ENCODE measurements at regions not wholly inside any gene's neighbourhood (a gene's known extent, or its start where the extent isn't known, plus 50 kb on each side); places are given as distances from the start of the nearest gene placed in this dataset.

DNA sequence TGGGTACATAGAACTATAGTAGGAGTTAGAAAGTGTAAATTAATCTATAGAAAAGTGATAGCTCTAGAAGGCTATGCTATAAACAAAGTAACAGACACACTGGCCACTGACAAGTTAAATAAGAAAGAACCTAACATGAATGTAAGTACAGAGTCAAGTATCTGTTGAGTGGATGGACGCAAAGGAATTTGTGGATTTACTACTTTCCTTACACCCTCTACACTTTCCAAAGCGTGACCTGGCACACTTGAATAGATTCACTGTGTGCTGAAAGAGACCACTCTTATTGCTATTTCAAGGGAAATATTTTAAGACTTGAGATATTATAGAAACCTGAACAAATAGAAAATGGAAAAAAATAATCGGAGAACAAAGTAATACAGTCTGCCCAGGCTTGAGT lies 142.8 kb upstream of the SAMSN1 start:
- DNase-seq: no peak
- Mint-ChIP-seq H3K4me3 (no peak overlapping the region), H3K36me3 (ENCODE audit: insufficient read depth in 2 of 2) (peaks cover 0 to 10% of the 10 kb centered on the region in 2 donors), H3K4me1 (ENCODE audit: low read depth) (peaks cover 51% of the 10 kb centered on the region), H3K27me3 (ENCODE audit: low read depth) (no peaks in the 10 kb centered on the region), H3K27ac (peak overlapping the region; percentile 54), H3K9me3 (peaks cover 9 to 10% of the 10 kb centered on the region in 2 donors)
- ATAC-seq (replicated peaks in 1 of 2): no peak

- Mint-ChIP-seq H3K27ac (no peak overlapping the region), H3K4me3 (no peak overlapping the region), H3K27me3 (ENCODE audit: low read depth) (no peaks in the 10 kb centered on the region)
Observed at GRCh38 chr21:14688412-14688811, 142.3 kb upstream of the SAMSN1 start.

DNA sequence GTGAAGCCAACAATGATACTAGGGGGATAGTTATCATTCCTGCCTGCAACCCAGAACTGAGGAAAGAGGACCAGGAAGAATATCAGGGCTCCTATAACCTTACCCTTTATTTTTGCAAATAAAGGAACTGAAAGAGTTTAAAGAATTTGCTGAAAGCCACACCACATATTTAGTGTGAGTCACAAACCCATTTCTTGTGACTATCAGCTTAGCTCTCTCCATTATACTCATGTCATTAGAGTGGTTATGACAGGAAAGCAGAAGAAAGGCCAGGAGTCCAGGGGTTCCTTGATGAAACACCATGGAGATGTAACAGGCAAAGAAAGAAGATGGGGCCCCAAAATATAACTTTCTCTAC lies 141.1 kb upstream of the SAMSN1 start:
- Mint-ChIP-seq H3K27ac (no peak overlapping the region), H3K27me3 (ENCODE audit: low read depth) (no peaks in the 10 kb centered on the region), H3K4me3 (peak overlapping the region; percentile 13 to 71), H3K4me1 (ENCODE audit: low read depth) (peaks cover 51% of the 10 kb centered on the region), H3K36me3 (ENCODE audit: insufficient read depth in 2 of 2) (peaks cover 0 to 10% of the 10 kb centered on the region in 2 donors), H3K9me3 (peaks cover 9 to 10% of the 10 kb centered on the region in 2 donors)
- peak; percentile 69 to 82 for ATAC-seq (replicated peaks in 1 of 2)
- DNase-seq: no peak

More at GRCh38 chr21:14688412-14688811, 142.3 kb upstream of the SAMSN1 start:
- peak in 1 of 2 donors; percentile 24 for ATAC-seq (replicated peaks in 1 of 2)
- Mint-ChIP-seq H3K4me1 (ENCODE audit: low read depth) (peaks cover 51% of the 10 kb centered on the region), H3K9me3 (peaks cover 9 to 10% of the 10 kb centered on the region in 2 donors), H3K36me3 (ENCODE audit: insufficient read depth in 2 of 2) (peaks cover 0 to 10% of the 10 kb centered on the region in 2 donors)
- DNase-seq: no peak

DNA sequence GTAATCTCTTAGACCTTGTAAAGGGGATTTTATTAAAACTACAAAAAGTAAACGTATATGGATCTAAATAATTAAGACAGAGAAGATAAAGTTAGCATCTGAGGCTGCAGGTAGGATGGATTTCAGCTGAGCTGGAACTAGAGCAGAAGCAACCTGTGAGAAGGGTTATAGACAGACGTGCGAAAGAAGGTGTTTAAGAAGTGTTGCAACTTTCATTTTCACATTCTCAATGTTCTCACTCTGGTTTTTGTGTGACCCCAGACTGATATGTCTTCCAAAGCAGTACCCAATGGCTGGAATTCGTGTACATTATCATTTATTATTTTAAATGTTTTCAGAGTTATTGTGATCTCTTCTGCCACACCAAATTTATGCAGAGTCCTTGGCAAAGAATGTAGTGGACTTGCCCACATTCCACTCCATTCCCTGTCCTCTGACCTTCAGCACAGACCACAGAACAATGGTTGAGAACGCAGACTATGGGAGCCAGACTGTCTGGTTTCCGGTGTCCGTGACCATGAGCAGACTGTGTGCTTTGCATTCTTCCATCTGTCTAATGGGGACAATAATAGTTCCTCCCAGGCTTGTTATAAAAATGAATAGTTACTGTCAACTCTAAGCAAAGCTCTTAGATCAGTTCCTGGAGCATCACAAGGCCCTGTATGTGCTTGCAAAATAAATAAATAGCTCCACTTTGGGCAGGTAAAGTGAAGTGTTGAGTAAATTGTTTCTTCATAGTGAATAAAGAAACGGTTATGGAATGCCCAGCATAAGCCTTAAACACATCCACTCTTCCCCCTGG lies 140.6 kb upstream of the SAMSN1 start:
- peaks cover 0 to 10% of the 10 kb centered on the region in 2 donors for H3K36me3 Mint-ChIP-seq (ENCODE audit: insufficient read depth in 2 of 2)
- no peaks in the 10 kb centered on the region for H3K27me3 Mint-ChIP-seq (ENCODE audit: low read depth)
- DNase-seq (no peak), ATAC-seq (replicated peaks in 1 of 2) (peak in 1 of 2 donors; percentile 49)
- H3K4me3 Mint-ChIP-seq: peak overlapping the region; percentile 7 to 71
- peaks cover 9 to 10% of the 10 kb centered on the region in 2 donors for H3K9me3 Mint-ChIP-seq
- peaks cover 45% of the 10 kb centered on the region for H3K4me1 Mint-ChIP-seq (ENCODE audit: low read depth)
- peak overlapping the region; percentile 56 for H3K27ac Mint-ChIP-seq

DNA sequence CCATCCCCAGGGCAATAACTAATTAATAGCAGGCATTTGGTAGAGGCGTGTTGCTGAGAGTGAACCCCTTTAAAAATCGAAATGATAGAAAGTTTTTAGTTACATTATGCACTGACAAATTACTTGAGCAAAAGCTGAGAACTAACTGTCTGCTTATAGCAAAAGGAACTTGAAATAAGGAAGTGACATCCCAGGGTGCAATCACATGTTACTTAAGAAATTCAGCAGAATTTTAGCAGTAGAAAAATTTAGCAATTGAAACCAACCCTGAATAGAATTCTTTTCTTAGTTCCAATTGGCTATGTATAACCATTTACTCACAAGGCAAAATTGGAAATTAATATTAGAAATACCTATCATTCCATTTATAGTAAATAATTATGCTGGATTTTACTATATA lies 139.5 kb upstream of the SAMSN1 start:
- no peak overlapping the region for H3K4me3 Mint-ChIP-seq
- no peak overlapping the region for H3K27ac Mint-ChIP-seq
- H3K9me3 Mint-ChIP-seq: peaks cover 7 to 10% of the 10 kb centered on the region in 2 donors
- H3K4me1 Mint-ChIP-seq (ENCODE audit: low read depth): peaks cover 38% of the 10 kb centered on the region
- H3K36me3 Mint-ChIP-seq (ENCODE audit: insufficient read depth in 2 of 2): peaks cover 0 to 10% of the 10 kb centered on the region in 2 donors
- ATAC-seq (replicated peaks in 1 of 2) (no peak), DNase-seq (no peak)
- no peaks in the 10 kb centered on the region for H3K27me3 Mint-ChIP-seq (ENCODE audit: low read depth)

- ATAC-seq (replicated peaks in 1 of 2): no peak
- H3K4me3 Mint-ChIP-seq: no peak overlapping the region
Observed at GRCh38 chr21:14684071-14684470, 138.0 kb upstream of the SAMSN1 start.

GRCh38 chr21:14683063-14683462 lies 136.9 kb upstream of the SAMSN1 start:
- Mint-ChIP-seq H3K4me3 (no peak overlapping the region), H3K27me3 (ENCODE audit: low read depth) (no peaks in the 10 kb centered on the region), H3K9me3 (peaks cover 3% of the 10 kb centered on the region in 2 donors), H3K4me1 (ENCODE audit: low read depth) (peaks cover 36% of the 10 kb centered on the region), H3K36me3 (ENCODE audit: insufficient read depth in 2 of 2) (peaks cover 0 to 2% of the 10 kb centered on the region in 2 donors), H3K27ac (no peak overlapping the region)
- DNase-seq: no peak
- no peak for ATAC-seq (replicated peaks in 1 of 2)

More at GRCh38 chr21:14684071-14684470, 138.0 kb upstream of the SAMSN1 start:
- no peak for DNase-seq
- Mint-ChIP-seq H3K36me3 (ENCODE audit: insufficient read depth in 2 of 2) (peaks cover 1 to 4% of the 10 kb centered on the region in 2 donors), H3K9me3 (peaks cover 1 to 4% of the 10 kb centered on the region in 2 donors), H3K4me1 (ENCODE audit: low read depth) (peaks cover 42% of the 10 kb centered on the region), H3K27ac (no peak overlapping the region), H3K27me3 (ENCODE audit: low read depth) (no peaks in the 10 kb centered on the region)

DNA sequence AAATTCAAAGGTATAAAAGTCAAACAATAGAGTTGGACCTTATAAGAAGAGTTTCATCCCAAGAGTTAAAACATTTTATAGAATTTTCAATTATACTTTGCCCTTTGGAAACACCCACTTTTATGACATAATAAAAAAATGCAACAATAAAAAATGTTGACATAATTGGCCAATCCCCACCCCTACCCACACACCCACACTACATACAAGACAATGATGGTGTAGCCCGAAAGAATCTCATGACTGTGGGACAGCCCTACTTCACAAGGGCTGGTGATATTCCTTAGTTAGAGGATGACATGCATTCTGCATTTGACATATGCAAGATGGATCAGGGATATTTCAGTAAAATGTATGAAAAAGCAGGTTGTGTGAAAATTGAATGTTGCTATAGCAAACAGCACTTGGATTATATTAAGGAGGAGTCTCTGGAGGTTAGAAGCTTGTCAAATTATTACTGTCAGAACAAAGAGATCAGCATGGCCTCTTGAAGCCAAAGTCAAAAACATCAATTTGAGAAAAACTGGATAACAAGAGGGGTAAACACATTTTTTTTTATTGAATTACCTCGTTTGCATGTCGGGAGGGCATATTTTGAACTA lies 133.0 kb upstream of the SAMSN1 start:
- DNase-seq (no peak), ATAC-seq (replicated peaks in 1 of 2) (no peak)
- H3K27ac Mint-ChIP-seq: no peak overlapping the region
- no peak overlapping the region for H3K4me3 Mint-ChIP-seq
- peaks cover 37% of the 10 kb centered on the region for H3K4me1 Mint-ChIP-seq (ENCODE audit: low read depth)
- no peaks in the 10 kb centered on the region for H3K27me3 Mint-ChIP-seq (ENCODE audit: low read depth)
- H3K36me3 Mint-ChIP-seq (ENCODE audit: insufficient read depth in 2 of 2): peaks cover 5 to 8% of the 10 kb centered on the region in 2 donors
- peaks cover 8 to 10% of the 10 kb centered on the region in 2 donors for H3K9me3 Mint-ChIP-seq

DNA sequence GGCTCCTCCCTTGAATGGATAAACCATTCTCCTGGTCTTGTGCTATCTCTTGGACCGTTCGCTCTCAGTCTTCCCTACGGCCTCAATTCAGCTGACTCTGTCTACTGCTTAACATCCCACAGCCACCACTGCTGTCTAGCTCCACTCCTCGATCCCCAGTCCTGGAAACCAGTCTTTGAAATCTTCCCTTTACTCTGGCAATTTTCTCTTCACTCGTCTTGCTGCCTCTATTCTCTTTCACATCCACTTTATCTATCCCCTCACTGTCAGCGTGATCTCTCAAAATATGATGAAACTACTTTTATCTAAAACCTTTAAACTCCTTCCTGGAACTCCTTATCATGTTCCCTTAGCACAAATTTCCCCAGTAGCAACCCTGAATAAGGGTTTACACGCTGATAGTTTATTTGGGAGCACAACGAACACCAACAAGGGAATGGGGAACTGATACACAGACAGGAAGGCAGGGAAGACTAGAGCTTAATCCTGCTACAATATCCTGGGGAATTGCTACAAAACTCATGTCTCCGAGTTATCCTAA lies 131.6 kb upstream of the SAMSN1 start:
- H3K9me3 Mint-ChIP-seq: peaks cover 8 to 10% of the 10 kb centered on the region in 2 donors
- no peaks in the 10 kb centered on the region for H3K27me3 Mint-ChIP-seq (ENCODE audit: low read depth)
- H3K4me1 Mint-ChIP-seq (ENCODE audit: low read depth): peaks cover 47% of the 10 kb centered on the region
- H3K27ac Mint-ChIP-seq: peak overlapping the region; percentile 99
- ATAC-seq (replicated peaks in 1 of 2) (no peak), DNase-seq (no peak)
- peaks cover 5 to 8% of the 10 kb centered on the region in 2 donors for H3K36me3 Mint-ChIP-seq (ENCODE audit: insufficient read depth in 2 of 2)
- peak overlapping the region in 1 of 2 donors; percentile 16 for H3K4me3 Mint-ChIP-seq

DNA sequence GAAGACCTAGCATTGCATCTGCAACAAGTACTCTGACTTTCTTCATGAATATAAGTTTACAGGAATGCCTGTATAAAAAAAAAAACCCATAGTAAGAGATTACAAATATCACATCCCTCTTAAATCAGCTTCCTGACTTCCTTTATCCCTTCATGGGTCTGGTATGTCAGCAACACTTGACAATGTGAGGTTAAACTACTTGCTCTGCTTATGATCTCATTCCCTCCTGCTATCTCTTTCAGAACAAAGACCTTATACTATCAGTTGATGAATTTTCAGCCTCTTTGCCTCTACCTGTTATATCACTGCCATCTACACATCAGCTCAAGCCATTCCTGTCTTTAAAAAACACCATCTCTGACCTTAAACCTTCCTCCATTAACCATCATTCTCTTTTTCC lies 130.9 kb upstream of the SAMSN1 start:
- Mint-ChIP-seq H3K9me3 (peaks cover 8 to 10% of the 10 kb centered on the region in 2 donors), H3K36me3 (ENCODE audit: insufficient read depth in 2 of 2) (peaks cover 5 to 8% of the 10 kb centered on the region in 2 donors), H3K27me3 (ENCODE audit: low read depth) (no peaks in the 10 kb centered on the region), H3K27ac (peak overlapping the region; percentile 99), H3K4me1 (ENCODE audit: low read depth) (peaks cover 47% of the 10 kb centered on the region), H3K4me3 (peak overlapping the region in 1 of 2 donors; percentile 91)
- DNase-seq (no peak), ATAC-seq (replicated peaks in 1 of 2) (peak in 1 of 2 donors; percentile 25)

DNA sequence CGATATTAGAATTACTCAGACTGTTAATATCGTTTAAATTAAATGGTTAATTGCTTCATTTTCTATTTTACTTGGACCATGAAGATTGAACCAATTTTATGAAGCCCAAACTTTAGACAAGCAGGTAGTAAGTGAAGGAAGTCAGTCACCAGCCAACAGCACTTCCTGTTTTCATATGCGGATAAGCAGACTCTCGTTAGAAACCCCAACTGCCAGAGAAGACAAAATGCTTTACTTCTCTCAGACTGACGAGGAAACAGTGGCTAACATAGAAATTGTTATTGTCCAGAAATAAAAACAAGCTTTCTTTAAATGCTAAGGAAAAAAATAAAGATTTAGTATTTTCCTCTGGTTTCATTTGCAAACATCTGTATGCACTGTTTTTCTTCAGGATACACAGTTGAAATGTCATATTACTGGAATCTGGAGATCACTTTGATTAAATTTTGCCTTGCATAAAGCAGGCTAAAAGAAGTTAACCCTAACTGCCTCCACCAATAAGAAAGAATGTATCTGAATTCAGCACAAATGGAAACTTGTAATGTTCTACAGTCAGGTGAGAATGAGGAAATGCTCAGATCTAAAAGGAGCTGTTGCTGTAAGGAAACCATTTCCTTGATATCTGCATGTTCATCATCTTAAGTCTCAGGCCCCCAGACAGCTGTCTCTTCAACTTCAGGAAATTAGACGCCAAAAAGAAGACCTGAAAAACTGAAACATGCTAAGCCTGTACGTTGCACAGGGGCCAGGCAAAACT lies 129.8 kb upstream of the SAMSN1 start:
- peak overlapping the region; percentile 99 for H3K27ac Mint-ChIP-seq
- peak overlapping the region; percentile 59 to 91 for H3K4me3 Mint-ChIP-seq
- no peaks in the 10 kb centered on the region for H3K27me3 Mint-ChIP-seq (ENCODE audit: low read depth)
- H3K9me3 Mint-ChIP-seq: peaks cover 8 to 10% of the 10 kb centered on the region in 2 donors
- DNase-seq (peak; percentile 7 to 11), ATAC-seq (replicated peaks in 1 of 2) (peak; percentile 70 to 77)
- peaks cover 47% of the 10 kb centered on the region for H3K4me1 Mint-ChIP-seq (ENCODE audit: low read depth)
- H3K36me3 Mint-ChIP-seq (ENCODE audit: insufficient read depth in 2 of 2): peaks cover 5 to 8% of the 10 kb centered on the region in 2 donors

DNA sequence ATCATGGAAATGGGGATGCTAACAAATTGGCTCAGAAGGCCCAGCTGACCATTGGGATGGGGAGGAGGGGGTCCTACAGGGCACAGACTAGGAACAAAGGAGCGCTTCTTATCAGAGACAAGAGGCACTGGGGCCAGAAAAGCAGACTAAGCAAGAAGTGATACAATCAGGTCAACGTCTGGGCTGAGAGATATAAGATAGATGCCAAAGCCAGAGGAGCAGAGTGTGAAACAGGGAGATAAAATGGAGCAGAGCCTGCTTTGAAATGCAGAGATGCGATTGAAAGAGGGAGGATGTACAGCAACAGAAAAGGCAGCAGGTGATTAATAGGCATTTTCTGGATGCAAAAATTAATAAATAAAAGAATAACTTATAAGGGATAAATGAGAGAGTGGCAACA lies 127.5 kb upstream of the SAMSN1 start:
- DNase-seq (no peak), ATAC-seq (replicated peaks in 1 of 2) (no peak)
- Mint-ChIP-seq H3K4me3 (no peak overlapping the region), H3K27me3 (ENCODE audit: low read depth) (no peaks in the 10 kb centered on the region), H3K27ac (no peak overlapping the region), H3K36me3 (ENCODE audit: insufficient read depth in 2 of 2) (peaks cover 8% of the 10 kb centered on the region in 2 donors), H3K9me3 (peaks cover 13 to 14% of the 10 kb centered on the region in 2 donors), H3K4me1 (ENCODE audit: low read depth) (peaks cover 38% of the 10 kb centered on the region)
